Prostate gland (tissue), 2 donors: ENCODE measurements at regions not wholly inside any gene's neighbourhood (a gene's known extent, or its start where the extent isn't known, plus 50 kb on each side); places are given as distances from the start of the nearest gene placed in this dataset.
"Not testable (repeated sequence)": the region's sequence is repeated elsewhere in the genome, so short reads cannot be mapped to it uniquely, and the experiment has no call there.

Experiments
- DNase-seq: peaks from one replicate; pipeline ENCODE4 v3.0.0-alpha.2; 2019; ENCODE audit warnings: low spot score
- H3K27ac ChIP-seq, 2 donors: fragments of 200-600 bp; sonication (generic); 2 replicates each; pipeline ENCODE4 v1.5.1; 2017 to 2019
- H3K27me3 ChIP-seq: fragments of 200-600 bp; sonication (generic); replicated peaks from 2 replicates; pipeline ENCODE4 v1.5.1; 2019; ENCODE audit not compliant: insufficient read depth
- H3K36me3 ChIP-seq, 2 donors: fragments of 200-600 bp; sonication (generic); 1 replicate in 1 of 2; 2 replicates in 1 of 2; pipeline versions ENCODE4 v1.5.1 to v1.8.1; 2017 to 2019
- H3K4me1 ChIP-seq: fragments of 200-600 bp; sonication (generic); replicated peaks from 2 replicates; pipeline ENCODE4 v1.5.1; 2019
- H3K4me3 ChIP-seq, 2 donors: fragments of 200-600 bp; sonication (generic); 2 replicates each; pipeline ENCODE4 v1.5.1; 2017 to 2019
- H3K9me3 ChIP-seq: fragments of 200-600 bp; sonication (generic); 2 replicates; pipeline ENCODE4 v1.5.1; 2017
- CTCF ChIP-seq, 4 experiments: fragments of 200-600 bp in 2 of 4; fragments of 450-650 bp in 2 of 4; sonication (generic) in 2 of 4; IDR thresholded peaks; 1 replicate in 3 of 4; 2 replicates in 1 of 4; pipeline ENCODE4 v1.5.1; 2016 to 2019; ENCODE audit warnings: antibody characterized with exemption in 4 of 4, mild to moderate bottlenecking in 2 of 4, moderate library complexity in 2 of 4
- POLR2A ChIP-seq: fragments of 450-650 bp; IDR thresholded peaks from one replicate; pipeline ENCODE4 v1.6.1; 2016; ENCODE audit warnings: antibody characterized with exemption, mild to moderate bottlenecking
- POLR2AphosphoS5 ChIP-seq: sonication (generic); formaldehyde crosslinking; IDR thresholded peaks from one replicate; pipeline ENCODE4 v1.6.1; 2017; ENCODE audit warnings: antibody characterized with exemption
- WGBS: methylation state at CpG from one replicate; pipeline ENCODE4 v1.1.5; 2018; 5-methylcytosine and 5-hydroxymethylcytosine counted together
- intact Hi-C: fragments of 100-400 bp; cut with DNase I; formaldehyde crosslinking; loops from one replicate; pipeline ENCODE4 v1.14.2; 2022

DNA sequence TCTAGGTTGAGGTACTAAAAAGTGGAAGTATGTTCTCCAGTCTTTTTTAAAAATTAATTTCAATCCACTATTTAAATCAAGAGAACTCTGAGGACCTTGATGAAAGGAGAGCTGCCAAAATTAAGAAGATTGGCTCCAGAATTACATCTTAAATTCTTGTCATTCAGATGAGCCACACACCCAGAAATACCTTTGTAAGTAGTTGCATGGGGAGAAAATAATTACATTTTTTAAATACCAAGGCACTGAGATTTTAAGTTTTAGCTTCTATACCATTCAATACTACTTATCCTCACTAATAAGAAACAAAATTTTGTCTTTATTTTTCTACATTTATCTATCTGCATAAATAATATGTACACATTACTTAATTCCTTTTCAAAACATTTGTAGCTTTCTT, 1132.8 kb downstream of the OTOL1 start:
- Histone ChIP-seq H3K27ac (no peak overlapping the region), H3K4me1 (no peaks in the 10 kb centered on the region), H3K27me3 (no peaks in the 10 kb centered on the region), H3K4me3 (no peak overlapping the region), H3K9me3 (no peaks in the 10 kb centered on the region), H3K36me3 (no peaks in the 10 kb centered on the region)
- DNase-seq: no peak
- intact Hi-C loops: no loop called here
- TF ChIP-seq POLR2AphosphoS5: no peak
- TF ChIP-seq POLR2A: no peak
- no peak for TF ChIP-seq CTCF (IDR thresholded peaks at IDR 0.05)

DNA sequence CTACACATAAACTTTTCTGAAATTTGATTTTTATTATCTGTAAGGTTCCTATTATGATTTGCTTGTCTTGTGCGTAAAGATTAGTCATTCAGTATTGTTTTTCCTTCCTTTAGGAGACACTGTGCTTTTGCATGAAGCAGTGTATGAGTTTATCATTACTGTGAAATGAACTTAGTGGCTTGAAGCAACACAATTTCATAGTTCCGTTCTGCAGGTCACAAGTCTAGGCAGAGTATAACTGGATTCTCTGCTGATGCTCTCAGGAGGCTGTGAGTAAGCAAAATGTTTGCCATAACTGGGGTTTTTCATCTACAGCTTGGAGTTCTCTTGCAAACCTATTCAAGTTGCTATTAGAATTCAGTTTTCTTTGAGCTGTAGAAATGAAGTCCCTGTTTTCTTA, 1136.1 kb downstream of the OTOL1 start:
- WGBS: 80% methylated on average over 2 of the region's 2 CpGs
- Histone ChIP-seq H3K9me3 (no peaks in the 10 kb centered on the region), H3K27ac (no peak overlapping the region), H3K27me3 (no peaks in the 10 kb centered on the region), H3K36me3 (no peaks in the 10 kb centered on the region), H3K4me3 (no peak overlapping the region), H3K4me1 (no peaks in the 10 kb centered on the region)
- intact Hi-C loops: no loop called here
- TF ChIP-seq POLR2A (no peak), CTCF (IDR thresholded peaks at IDR 0.05) (no peak), POLR2AphosphoS5 (no peak)
- no peak for DNase-seq

GRCh38 chr3:162640208-162640607, 1143.6 kb downstream of the OTOL1 start:
- H3K27me3 ChIP-seq, intact Hi-C loops, H3K36me3 ChIP-seq, H3K4me1 ChIP-seq, H3K27ac ChIP-seq, DNase-seq, H3K4me3 ChIP-seq, H3K9me3 ChIP-seq: not testable (repeated sequence)
- WGBS: 98% methylated on average over 13 of the region's 13 CpGs

DNA sequence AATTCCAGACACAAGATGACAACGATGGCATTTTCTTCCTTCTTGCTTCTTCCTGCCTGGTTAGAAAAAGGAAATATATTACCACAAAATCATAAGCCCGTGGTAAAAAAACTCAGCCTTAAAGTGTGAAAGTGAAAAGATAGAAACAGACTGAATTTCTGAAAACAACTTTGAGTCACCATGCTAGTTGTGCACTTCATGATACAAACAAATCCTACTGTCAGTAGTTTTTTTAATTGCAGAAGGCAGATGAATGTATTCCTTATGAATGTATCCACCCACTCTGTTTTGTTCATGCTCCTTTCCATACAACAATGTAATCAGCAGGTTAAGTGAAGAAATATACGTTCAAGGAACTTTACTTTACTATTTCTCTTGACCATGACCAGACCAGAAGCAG, 1144.7 kb downstream of the OTOL1 start:
- no peaks in the 10 kb centered on the region for H3K27me3 ChIP-seq
- no peaks in the 10 kb centered on the region for H3K4me1 ChIP-seq
- no peaks in the 10 kb centered on the region for H3K9me3 ChIP-seq
- DNase-seq: no peak
- WGBS: 75% methylated on average over 3 of the region's 3 CpGs
- no peak for TF ChIP-seq CTCF (IDR thresholded peaks at IDR 0.05)
- no peak for TF ChIP-seq POLR2AphosphoS5
- TF ChIP-seq POLR2A: no peak
- H3K27ac ChIP-seq: no peak overlapping the region
- intact Hi-C loops: no loop called here
- H3K36me3 ChIP-seq: no peaks in the 10 kb centered on the region
- no peak overlapping the region for H3K4me3 ChIP-seq

DNA sequence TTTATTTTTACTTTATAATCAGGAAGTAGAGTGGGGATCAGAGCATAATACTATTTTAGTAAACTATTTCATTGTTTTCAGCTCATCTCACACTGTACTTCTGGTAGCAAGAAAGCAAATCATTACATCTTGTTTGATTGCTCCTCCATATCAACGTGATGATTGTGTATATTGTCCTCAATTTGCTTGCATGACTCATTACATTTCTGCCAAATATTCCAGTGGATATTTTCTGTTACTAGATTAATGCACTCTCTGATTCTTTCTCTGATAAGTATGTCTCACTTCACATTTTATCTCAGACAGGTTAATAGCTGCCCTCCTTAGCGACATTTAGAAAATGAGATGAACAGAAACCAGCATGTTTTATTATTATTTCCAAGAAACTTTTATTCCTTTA, 1145.3 kb downstream of the OTOL1 start:
- no peak overlapping the region for H3K4me3 ChIP-seq
- no peaks in the 10 kb centered on the region for H3K9me3 ChIP-seq
- H3K27ac ChIP-seq: no peak overlapping the region
- H3K4me1 ChIP-seq: no peaks in the 10 kb centered on the region
- intact Hi-C loops: no loop called here
- H3K27me3 ChIP-seq: no peaks in the 10 kb centered on the region
- WGBS: 11% methylated on average over 2 of the region's 2 CpGs
- TF ChIP-seq CTCF (IDR thresholded peaks at IDR 0.05) (no peak), POLR2A (no peak), POLR2AphosphoS5 (no peak)
- DNase-seq: no peak
- no peaks in the 10 kb centered on the region for H3K36me3 ChIP-seq
